AML-193 (cell line): ENCODE measurements at regions not wholly inside any gene's neighbourhood (a gene's known extent, or its start where the extent isn't known, plus 50 kb on each side); places are given as distances from the start of the nearest gene placed in this dataset.
A peak's percentile ranks its signal among the peaks of the same experiment; 100 is the strongest.
"Not testable (repeated sequence)": the region's sequence is repeated elsewhere in the genome, so short reads cannot be mapped to it uniquely, and the experiment has no call there.

Experiments
- DNase-seq, 2 experiments: peaks; one replicate each; lab custom pipeline; 2025; lab: John Stamatoyannopoulos, UW

DNA sequence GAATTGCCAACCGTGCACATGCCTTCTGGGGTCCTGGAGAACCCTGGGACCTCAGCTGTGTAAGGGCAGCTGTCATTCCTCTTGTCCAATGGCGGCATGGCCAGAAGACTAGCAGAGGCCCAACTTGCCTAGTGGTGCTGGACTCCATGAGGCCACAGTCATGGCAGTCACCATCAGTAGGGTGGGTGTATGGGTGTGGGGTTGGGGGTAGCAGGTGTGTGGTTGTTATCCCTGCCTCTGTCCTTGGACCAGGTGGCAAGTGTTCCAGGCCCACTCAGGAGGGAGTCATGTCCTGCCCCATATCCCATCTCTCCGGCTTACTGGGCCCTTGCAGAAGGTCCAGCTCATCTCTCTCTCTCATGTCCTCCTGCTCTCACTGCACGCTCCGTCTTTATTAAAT, 1596.2 kb downstream of the MRPL39 start:
- DNase-seq: no peak

DNA sequence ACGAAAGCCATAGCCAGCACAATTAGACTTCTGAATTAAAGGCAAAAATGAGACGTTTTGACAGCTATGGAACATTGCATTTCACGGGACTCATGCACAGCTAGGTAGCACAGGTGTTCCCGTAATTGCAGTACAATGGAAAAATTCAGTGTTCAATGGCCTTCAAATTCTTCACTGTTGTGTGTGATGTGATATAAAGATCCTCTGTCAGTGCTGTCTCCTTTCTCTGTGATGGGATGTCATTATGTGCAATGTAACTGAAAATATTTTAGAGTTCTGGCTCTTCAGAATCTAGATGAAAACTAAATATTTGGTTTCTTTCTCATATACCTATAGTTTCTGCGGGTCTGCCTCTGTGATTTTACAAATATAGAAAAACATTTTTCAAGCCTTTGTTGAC, 1599.7 kb downstream of the MRPL39 start:
- no peak for DNase-seq

DNA sequence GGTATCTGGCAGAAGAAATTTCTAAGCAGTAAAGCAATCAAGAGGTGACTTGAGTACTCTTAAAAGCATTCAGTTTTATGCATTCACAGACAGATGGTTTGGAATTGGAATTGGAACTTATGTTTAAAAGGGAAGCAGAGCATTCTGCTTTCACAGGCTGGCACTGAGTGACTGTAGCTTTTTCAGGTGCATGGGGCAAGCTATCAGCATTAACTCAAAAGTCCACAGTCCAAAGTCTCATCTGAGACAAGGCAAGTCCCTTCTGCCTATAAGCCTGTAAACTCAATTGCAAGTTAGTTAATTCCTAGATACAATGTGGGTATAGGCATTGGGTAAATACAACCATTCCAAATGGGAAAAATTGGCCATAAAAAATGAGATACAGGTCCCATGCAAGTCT, 1620.3 kb downstream of the MRPL39 start:
- no peak for DNase-seq

DNA sequence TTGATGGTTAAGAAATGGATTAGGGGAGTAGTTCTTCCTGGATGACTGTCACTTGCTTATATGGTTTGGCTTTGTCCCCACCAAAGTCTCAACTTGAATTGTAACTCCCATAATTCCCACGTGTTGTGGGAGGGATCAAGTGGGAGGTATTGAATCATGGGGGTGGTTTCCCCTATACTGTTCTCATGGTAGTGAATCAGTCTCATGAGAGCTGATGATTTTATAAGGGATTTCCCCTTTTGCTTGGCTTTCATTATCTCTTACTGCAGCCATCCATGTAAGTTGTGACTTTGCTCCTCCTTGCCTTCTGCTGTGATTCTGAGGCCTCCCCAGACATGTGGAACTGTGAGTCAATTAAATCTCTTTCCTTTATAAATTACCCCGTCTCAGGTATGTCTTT, 1621.1 kb downstream of the MRPL39 start:
- DNase-seq: no peak

DNA sequence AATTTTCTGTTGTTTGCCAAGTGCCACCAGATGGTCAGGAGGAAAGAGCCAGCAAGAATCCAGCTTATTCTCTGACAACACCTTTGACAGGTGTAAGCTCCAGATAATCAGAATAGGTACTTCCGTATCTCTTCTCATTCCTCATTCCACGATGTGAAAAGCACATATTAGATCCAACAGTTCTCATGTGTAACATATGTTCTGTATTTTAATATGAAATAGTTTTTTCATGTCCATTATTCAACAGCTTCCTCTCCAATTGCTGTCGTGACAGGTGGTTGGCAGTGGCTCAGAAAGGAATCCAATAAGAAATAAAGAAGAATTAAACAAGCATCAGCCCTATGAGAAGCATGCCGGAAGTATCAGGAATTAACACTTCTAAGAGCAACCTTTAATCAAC, 1624.7 kb downstream of the MRPL39 start:
- DNase-seq: no peak

DNA sequence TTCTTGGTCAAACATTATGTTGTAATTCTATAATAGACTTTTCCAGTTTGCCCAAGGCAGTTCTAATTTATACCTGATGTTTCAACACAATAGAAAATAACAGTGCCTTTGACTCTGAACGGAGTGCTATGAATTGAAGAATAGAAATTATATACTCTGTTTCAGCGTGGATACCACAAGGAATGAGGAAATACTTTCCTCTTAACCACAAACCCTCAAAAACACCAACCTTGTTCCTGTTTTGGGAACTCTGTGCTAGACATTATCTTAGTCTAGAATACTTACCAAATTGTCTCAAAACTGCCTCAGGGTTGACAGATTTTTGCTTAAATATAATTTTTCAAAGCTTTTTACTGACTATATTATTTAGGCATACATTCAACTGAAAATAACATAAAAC, 1629.3 kb downstream of the MRPL39 start:
- peak; percentile 94 to 96 for DNase-seq

DNA sequence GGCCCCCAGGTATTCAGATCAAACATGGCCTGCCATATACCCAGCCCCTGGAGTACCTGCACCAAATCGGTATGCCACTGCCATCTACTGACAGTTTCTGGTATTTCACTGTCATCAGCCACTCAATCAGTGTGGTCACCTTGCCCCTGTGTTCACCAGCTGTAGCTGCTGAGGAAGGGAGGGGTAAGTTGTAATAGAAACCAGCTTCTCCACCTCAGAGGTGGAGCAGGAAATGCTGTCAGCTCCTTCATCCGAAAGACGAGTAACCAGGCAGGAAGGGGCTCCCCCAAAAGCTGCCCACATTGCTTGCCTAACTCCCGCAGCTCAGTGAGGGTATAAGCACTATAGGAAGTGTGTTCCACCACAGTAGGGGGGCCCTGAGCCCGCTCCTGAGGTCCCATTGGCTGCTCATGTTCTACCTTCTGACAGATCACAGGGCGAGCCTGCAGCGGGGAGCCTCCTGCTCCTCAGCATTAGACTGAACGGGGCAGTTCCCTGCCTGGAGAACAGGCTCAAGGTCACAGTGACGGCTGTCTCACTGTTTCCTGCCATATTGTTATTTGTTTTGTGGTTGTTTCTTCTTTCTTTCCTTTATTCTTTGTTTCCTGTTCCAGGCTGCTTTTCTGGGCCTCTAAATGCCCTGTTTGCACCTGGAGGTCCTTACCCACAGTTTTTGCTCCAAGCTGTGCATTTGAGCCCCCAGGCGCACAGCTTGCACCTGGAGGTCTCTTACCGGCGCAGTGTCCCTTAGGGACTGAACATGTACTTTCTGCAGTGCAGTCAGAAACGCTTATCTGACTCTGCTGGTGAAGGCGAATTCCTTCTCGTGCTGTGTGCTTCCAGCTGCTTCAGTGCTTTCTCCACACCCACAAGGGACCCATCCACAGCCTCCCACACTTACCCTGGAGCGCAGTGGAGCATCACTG, 1638.3 kb downstream of the MRPL39 start:
- DNase-seq: peak; percentile 90 to 94

DNA sequence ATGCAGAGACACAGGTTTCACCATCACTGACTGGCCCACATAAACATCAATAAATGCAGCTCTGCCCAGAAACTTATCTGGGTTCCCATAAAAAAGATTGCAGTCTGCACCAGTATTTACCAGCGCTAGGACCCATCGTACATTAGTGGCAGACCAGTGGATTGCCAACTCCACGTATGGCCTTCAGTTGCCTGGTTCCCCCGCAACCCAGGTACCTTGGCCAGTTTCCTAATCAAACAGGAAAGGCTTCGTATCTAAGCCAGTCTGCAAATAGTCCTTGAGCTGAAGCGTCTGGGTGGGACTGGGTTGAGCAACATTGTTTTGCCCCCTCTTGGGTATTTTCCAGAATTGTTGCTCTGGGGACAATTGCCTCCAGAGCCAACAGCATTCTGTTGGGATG, 1639.3 kb downstream of the MRPL39 start:
- no peak for DNase-seq

DNA sequence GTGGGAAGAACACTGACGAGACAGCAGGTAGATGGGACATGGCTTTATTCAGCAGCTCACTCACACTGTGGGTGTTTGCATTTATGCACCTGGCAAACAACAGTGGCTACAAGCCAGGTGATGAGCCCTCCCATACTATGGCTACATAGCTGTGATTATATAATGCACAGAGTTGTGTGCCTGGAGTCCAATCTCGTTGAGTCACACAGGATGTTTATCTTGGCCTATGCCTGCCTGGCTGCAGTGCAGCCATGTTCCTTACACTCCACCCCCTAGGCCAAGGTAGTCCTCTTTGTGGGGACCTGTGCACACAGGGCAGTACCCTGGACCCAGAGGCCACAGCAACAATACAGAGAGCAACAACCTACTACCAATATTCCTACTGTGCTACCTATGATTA, 1643.8 kb downstream of the MRPL39 start:
- DNase-seq: no peak

DNA sequence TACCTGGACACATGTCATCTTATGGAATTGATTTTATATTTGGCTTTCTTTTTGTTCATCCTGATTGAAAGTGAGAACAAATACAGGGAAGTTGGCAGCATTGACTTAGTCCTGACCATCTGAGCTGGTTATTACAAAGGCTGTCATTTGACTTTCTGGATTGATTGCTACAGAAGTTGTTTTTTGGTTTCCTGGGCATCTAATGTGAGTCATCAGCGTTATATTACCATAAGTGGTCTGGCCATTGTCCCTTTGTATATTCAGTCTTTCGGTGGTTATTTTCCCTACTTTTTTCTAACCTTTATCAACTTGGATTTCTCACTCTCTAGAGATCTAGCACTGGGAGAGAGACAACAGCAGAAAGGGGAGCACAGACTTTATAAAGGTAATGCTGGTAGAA, 1646.5 kb downstream of the MRPL39 start:
- no peak for DNase-seq

DNA sequence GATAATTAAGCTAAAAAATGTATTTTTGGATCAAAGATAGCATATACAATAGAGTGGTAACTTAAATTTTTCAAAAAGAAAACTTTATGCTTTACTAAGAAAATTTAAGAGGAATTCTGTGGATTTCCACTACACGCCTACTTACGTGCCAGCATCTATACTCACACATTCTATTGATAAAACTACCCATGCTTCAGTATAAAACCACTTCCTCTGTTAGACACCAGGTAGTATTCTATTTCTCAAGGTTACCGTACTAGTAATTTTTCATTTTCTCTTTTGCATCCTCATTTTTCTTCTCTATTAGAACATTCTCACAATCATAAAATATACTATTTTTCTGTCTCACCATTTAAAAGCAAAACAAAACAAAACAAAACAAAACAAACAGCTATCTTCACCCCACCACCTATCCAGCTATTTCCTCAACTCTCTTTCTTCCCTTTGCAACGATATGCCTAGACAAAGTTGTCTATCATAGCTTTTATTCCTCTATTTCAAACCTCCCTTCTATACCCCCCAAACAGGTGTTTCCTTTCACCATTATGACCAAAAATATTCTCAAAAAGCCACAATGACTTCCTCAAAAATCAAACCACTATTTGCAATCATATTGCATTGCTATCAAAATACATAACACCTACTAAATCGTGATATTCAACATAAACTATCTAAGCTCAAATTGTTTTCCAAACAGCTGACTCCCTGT, 1652.0 kb downstream of the MRPL39 start:
- no peak for DNase-seq

DNA sequence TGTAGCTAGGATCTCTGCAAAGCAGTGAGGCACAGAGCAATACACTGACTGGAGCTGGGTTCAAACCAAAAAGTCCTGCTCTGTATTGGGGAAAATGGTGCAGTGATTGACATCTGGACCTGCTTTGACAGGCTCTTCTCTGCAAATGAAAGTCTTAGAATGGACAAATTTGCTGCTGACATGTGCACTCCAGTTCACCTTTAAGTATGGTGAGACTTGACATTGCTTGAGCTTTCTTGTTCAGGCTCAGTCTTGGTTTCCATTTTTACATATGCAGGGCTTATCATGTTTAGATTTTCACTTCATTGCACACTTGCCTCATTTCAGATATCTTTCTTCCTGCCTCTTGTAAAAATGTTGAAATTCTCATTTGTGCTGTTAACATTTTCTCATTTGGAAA, 1655.0 kb downstream of the MRPL39 start:
- no peak for DNase-seq

DNA sequence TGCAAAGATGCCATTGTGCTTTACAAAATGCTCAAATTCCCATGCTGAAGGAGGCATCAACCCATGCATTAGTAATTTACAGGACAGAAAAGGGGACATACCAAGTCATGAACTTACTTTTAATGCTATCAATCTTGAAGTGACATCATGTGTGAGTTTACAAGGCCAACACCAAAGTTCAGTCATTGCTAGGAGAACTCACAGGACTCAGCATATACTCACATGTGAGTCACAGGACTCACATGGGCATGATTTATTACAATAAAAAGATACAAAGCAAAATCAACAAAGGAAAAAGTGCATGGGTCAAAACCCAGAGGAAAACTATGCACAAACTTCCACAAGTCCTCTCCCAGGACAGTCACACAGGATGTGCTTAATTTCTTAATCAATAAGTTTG, 1656.0 kb downstream of the MRPL39 start:
- DNase-seq: no peak

DNA sequence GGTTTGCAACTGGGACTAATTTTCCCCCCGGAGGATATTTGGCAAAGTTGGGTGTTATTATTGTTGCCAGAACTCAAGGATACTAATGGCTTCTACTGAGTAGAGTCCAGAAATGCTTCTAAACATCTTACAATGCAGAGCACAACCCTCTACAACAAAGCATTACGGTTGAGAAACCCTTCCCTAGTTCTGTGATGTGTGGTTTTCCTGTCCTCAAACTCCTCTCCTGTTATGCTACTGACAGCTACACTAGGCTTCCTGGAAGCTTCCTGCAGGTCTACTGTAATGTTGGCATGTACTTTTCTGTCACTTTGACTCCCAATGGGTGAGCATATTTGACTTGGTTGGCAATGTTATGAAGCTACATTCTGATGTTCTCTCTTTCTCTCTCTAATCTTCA, 1656.9 kb downstream of the MRPL39 start:
- no peak for DNase-seq

DNA sequence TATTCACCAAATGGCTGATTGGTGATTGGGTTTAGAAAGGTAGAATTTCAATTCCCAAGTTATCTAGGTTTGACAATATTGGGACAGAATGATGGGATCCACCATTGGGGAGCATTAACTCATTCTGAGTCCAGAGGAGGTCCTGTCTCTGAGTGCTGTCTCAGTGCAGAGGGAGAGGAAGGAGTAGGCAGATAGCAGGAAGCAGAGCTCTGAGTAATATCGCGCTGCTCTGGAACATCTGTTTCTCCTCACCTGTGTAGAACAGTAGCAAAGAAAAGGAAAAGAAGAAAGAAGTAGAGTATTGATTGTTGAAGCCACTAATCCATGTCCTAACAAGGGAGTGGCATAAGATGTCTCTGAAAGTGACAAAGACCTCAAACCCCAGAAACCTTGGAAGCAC, 1657.8 kb downstream of the MRPL39 start:
- no peak for DNase-seq

DNA sequence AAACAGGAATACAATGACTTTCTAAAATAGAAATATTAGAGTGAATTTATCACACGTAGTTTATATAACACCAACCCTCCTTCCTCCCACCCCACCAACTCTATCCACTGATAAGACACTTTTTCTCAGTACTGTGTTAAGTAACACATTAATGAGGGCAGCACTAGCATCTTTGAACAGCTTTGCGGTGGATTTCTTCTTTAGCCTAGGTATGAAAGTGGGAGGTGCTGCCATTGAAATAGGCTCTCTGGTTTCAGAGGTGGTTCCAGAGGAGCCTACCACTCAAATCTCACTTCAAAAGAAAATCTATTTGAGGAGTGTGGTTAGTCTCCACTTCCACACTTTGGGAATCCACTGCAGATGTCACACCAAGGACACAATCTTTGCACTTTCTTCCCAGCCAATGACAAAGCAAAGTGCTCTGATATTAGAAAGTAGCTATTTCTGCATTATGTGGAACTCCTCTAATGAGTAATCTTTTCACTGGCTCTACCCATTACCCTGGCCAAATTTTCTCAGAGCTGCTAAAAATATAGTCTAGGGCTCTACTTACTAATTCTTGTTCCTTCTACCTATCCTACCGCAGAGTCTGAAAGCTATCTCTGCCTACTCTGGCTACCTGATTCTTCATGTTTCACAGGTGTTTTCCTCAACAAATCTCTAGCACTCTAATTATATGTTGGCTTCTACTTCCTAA, 1667.8 kb downstream of the MRPL39 start:
- DNase-seq: no peak

DNA sequence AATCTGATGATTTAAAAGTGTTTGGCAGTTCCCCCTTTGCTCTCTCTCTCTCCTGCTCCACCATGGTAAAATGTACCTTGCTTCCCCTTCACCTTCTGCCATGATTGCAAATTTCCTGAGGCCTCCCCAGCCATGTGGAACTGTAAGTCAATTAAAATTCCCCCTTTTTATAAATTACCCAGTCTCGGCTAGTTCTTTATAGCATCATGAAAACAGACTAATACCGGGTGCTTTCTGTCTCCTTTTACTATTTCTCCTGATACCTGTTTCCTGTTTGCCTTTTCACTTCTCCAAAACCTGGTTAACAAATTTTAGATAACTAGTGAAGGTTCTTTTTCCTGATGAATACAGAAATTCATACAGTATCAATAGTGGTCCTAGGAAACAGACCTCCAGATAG, 1670.3 kb downstream of the MRPL39 start:
- no peak for DNase-seq

DNA sequence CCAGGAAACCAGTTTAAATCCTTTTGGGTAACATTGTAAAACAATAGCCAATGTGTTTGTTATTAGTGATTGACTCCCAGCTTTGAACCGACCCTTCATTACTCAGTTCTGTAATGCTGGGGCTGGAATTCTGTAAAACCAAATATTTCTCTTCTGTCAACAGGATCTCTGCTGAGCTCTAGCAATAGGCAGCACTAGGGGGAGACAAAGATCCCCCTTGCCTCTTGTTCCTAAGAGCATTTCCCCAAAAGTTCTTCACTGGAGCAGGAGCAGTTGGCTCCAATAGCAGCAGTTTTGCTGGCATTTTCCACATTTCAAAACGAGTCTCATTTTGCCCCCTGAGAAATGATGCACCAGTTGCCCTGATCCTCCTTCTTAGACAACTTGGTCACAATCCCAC, 1671.1 kb downstream of the MRPL39 start:
- peak; percentile 27 to 52 for DNase-seq

DNA sequence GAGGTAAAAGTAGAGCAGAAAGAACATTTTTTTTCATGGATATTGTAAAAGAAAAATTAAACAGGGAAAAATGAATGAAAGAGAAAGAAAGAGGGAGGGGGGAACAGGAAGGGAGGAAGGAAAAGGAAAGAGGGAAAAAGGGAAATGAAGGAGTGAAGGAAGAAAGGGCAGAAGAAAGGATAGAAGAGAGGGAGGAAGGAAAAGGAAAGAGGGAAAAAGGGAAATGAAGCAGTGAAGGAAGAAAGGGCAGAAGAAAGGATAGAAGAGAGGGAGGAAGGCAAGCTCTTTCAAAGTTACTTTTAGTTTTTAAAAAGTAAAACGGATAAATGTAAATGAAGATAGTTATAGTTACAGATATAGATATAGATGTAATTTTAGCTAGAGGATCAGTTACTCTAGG, 1676.7 kb downstream of the MRPL39 start:
- DNase-seq: no peak

DNA sequence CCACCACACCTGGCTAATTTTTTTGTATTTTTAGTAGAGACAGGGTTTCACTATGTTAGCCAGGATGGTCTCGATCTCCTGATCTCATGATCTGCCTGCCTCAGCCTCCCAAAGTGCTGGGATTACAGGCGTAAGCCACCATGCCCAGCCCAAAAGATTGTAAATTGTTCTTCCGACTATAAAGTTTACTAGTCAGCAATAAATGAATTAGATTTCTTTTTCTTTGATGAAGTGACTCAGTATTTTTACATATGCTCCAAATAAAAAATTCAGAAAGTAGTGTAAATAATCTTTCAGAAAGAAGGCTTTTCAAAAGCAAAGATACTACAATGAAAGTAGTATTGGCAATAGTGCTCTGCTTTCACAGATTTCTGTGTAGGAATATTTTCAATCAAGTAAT, 1680.9 kb downstream of the MRPL39 start:
- DNase-seq: not testable (repeated sequence)

DNA sequence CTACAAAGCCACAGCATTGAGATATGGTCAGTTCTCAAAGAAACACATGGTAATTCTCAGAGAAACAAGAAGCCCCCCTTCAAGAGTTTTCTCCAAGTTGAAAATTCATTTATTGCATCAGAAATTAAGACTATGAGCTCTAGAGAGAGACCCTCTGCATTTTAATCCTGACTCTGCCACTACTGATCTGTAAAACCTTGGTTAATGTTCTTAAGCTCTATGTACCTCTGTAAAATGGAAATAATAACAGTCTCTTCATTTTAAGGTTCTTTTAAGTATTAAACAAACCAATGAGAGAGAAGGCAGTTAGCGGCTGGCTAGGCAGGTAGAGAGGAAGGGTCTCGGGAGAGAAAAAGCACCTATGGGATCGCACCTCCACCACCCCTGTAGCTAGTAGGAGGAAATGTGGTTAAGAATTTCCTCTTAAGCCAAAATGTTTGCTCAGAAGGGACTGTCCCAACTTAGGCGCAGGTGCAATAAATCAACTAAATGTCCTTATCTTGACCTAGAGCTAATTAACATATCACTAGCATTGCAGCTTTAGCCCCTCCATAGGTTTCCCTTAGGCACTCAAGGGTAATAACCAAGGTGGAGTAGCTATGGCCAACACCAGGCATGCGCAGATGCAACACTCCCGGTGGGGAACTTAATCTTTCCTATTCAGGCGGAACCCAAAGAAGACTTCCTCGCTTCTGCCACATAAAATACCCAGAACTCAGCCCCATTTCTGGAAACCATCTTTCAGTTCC, 1685.4 kb downstream of the MRPL39 start:
- DNase-seq: no peak

DNA sequence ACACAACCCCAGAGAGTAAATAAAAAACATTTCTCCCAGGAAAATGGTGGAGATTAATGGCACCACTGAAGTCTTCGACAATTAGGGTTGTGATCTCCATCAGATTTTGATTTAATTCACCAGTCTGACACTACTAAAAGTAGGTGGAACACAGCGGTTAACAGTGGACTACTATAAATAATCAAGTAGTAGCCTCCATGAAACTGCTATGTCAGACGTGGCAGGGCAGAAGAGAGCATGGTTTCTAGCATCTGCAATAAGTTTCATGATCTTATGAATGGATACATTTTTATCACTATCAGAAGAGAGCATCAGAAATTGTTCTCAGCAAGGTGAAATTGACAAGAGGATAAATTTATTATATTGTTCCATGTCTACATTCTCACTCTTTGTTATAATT, 1706.6 kb downstream of the MRPL39 start:
- DNase-seq: no peak
